ENCODE measurements at regions not wholly inside any gene's neighbourhood (a gene's known extent, or its start where the extent isn't known, plus 50 kb on each side); places are given as distances from the start of the nearest gene placed in this dataset.
"Not testable (repeated sequence)": the region's sequence is repeated elsewhere in the genome, so short reads cannot be mapped to it uniquely, and the experiment has no call there.

- H3K27me3 ChIP-seq (replicated peaks in 1 of 2; ENCODE audit: control insufficient read depth in 2 of 2, extremely low read depth in 1 of 2, insufficient read depth in 2 of 2, low read length in 1 of 2), result no peaks in the 10 kb centered on the region
- ChIA-PET POLR2A (no interaction called here), CTCF (interaction anchor here in 1 of 2 donors (0.7 kb wide), 1 partner anchor 9 kb away, joined by 3 read pairs; no protein-coding TSS in a partner anchor)
- 71% methylated on average over 1 of the region's 5 CpGs for WGBS (ENCODE audit: insufficient coverage)
- no peak overlapping the region for H3K27ac ChIP-seq (ENCODE audit: low read length)
- no peak for ATAC-seq (replicated peaks in 1 of 4)
- DNase-seq, result no peak
- no peaks in the 10 kb centered on the region for H3K36me3 ChIP-seq (ENCODE audit: control insufficient read depth in 2 of 2, extremely low read depth in 1 of 2, insufficient read depth in 1 of 2, low read length in 1 of 2)
- H3K4me3 ChIP-seq (ENCODE audit: control insufficient read depth in 1 of 2, extremely low read depth in 1 of 2, low read length in 1 of 2), result no peak overlapping the region
- no peak overlapping the region for H3K27ac Mint-ChIP-seq
- H3K4me1 Mint-ChIP-seq, result no peaks in the 10 kb centered on the region
- no peaks in the 10 kb centered on the region for H3K4me1 ChIP-seq (ENCODE audit: control insufficient read depth in 1 of 2, extremely low read depth in 1 of 2, insufficient read depth in 2 of 2, low read length in 2 of 2)
- no peaks in the 10 kb centered on the region for H3K36me3 Mint-ChIP-seq
- no peaks in the 10 kb centered on the region for H3K27me3 Mint-ChIP-seq
- H3K4me3 Mint-ChIP-seq, result no peak overlapping the region
- peaks cover 0 to 15% (median 10%) of the 10 kb centered on the region in 3 donors for H3K9me3 Mint-ChIP-seq
- no peaks in the 10 kb centered on the region for H3K9me3 ChIP-seq
Measured at GRCh38 chr5:60444661-60445360, 255.2 kb downstream of the DEPDC1B start.

DNA sequence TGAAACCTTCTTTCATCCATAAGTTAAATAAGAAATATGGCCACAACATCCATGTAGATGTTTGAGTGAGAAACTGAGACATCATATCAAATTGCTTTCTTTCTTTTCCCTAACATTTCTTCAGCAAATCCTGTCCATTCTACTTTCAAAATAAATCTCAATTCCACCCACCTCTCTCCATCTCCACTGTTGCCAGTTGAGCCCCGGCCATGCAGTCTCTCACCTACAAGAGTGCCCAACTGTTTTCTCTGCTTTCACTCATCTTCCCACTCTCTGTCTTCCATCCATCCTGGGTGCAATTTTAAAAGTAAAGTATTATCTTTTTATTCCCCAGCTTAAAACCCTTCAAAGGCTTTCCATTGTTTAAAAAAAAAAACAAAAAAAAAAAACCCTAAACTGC is 260.4 kb downstream of the DEPDC1B start:
- H3K9me3 ChIP-seq, result no peaks in the 10 kb centered on the region
- DNase-seq (no peak), ATAC-seq (replicated peaks in 1 of 4) (no peak)
- no peak overlapping the region for H3K4me3 ChIP-seq (ENCODE audit: control insufficient read depth in 1 of 2, extremely low read depth in 1 of 2, low read length in 1 of 2)
- Mint-ChIP-seq H3K9me3 (peaks cover 0 to 15% (median 11%) of the 10 kb centered on the region in 3 donors), H3K27me3 (no peaks in the 10 kb centered on the region), H3K4me3 (no peak overlapping the region), H3K4me1 (no peaks in the 10 kb centered on the region), H3K27ac (no peak overlapping the region), H3K36me3 (no peaks in the 10 kb centered on the region)
- ChIA-PET CTCF (no interaction called here), POLR2A (interaction anchor here in 1 of 2 donors (0.6 kb wide), 1 partner anchor 542 kb away, joined by 3 read pairs; no protein-coding TSS in a partner anchor)
- no peaks in the 10 kb centered on the region for H3K27me3 ChIP-seq (replicated peaks in 1 of 2; ENCODE audit: control insufficient read depth in 2 of 2, extremely low read depth in 1 of 2, insufficient read depth in 2 of 2, low read length in 1 of 2)
- H3K36me3 ChIP-seq (ENCODE audit: control insufficient read depth in 2 of 2, extremely low read depth in 1 of 2, insufficient read depth in 1 of 2, low read length in 1 of 2), result no peaks in the 10 kb centered on the region
- 67% methylated on average over 1 of the region's 1 CpG for WGBS (ENCODE audit: insufficient coverage)
- H3K4me1 ChIP-seq (ENCODE audit: control insufficient read depth in 1 of 2, extremely low read depth in 1 of 2, insufficient read depth in 2 of 2, low read length in 2 of 2), result no peaks in the 10 kb centered on the region
- no peak overlapping the region for H3K27ac ChIP-seq (ENCODE audit: low read length)

DNA sequence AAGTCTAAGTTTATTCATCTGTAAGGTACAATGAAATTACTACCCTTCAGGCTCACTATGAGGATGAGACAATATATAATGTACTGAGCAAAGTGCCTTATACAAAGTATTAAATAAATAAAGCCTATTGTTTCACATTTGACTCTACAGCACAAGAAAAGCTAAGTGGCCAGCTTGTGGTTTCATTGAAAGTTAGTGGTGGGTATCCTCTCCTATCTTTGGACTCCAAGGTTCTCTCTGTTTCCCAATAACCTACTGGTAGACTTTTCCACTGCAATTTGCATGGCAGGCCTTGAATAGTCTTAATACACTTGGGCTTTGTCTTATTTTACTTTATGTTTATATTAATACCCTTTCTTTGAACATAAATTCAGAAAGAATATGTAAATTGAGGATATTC is 262.7 kb downstream of the DEPDC1B start:
- ChIA-PET CTCF (no interaction called here), POLR2A (no interaction called here)
- DNase-seq (no peak), ATAC-seq (replicated peaks in 1 of 4) (no peak)
- no peak overlapping the region for H3K27ac Mint-ChIP-seq
- Histone ChIP-seq H3K9me3 (no peaks in the 10 kb centered on the region), H3K27me3 (replicated peaks in 1 of 2; ENCODE audit: control insufficient read depth in 2 of 2, extremely low read depth in 1 of 2, insufficient read depth in 2 of 2, low read length in 1 of 2) (no peaks in the 10 kb centered on the region), H3K4me3 (ENCODE audit: control insufficient read depth in 1 of 2, extremely low read depth in 1 of 2, low read length in 1 of 2) (no peak overlapping the region), H3K4me1 (ENCODE audit: control insufficient read depth in 1 of 2, extremely low read depth in 1 of 2, insufficient read depth in 2 of 2, low read length in 2 of 2) (no peaks in the 10 kb centered on the region), H3K36me3 (ENCODE audit: control insufficient read depth in 2 of 2, extremely low read depth in 1 of 2, insufficient read depth in 1 of 2, low read length in 1 of 2) (no peaks in the 10 kb centered on the region), H3K27ac (ENCODE audit: low read length) (no peak overlapping the region)
- H3K4me3 Mint-ChIP-seq, result no peak overlapping the region
- H3K27me3 Mint-ChIP-seq, result no peaks in the 10 kb centered on the region
- no peaks in the 10 kb centered on the region for H3K36me3 Mint-ChIP-seq
- H3K9me3 Mint-ChIP-seq, result peaks cover 4 to 14% (median 10%) of the 10 kb centered on the region in 3 donors
- H3K4me1 Mint-ChIP-seq, result no peaks in the 10 kb centered on the region

GRCh38 chr5:60436518-60436917 is 263.4 kb downstream of the DEPDC1B start:
- no peak for ATAC-seq (replicated peaks in 1 of 4)
- Mint-ChIP-seq H3K4me1 (no peaks in the 10 kb centered on the region), H3K27me3 (no peaks in the 10 kb centered on the region), H3K9me3 (peaks cover 4 to 17% (median 14%) of the 10 kb centered on the region in 3 donors), H3K36me3 (no peaks in the 10 kb centered on the region), H3K27ac (no peak overlapping the region), H3K4me3 (no peak overlapping the region)
- ChIA-PET CTCF (interaction anchor here in 1 of 2 donors (0.5 kb wide), 1 partner anchor 9 kb away, joined by 3 read pairs; no protein-coding TSS in a partner anchor), POLR2A (no interaction called here)
- Histone ChIP-seq H3K4me1 (ENCODE audit: control insufficient read depth in 1 of 2, extremely low read depth in 1 of 2, insufficient read depth in 2 of 2, low read length in 2 of 2) (no peaks in the 10 kb centered on the region), H3K4me3 (ENCODE audit: control insufficient read depth in 1 of 2, extremely low read depth in 1 of 2, low read length in 1 of 2) (no peak overlapping the region), H3K9me3 (no peaks in the 10 kb centered on the region), H3K27me3 (replicated peaks in 1 of 2; ENCODE audit: control insufficient read depth in 2 of 2, extremely low read depth in 1 of 2, insufficient read depth in 2 of 2, low read length in 1 of 2) (no peaks in the 10 kb centered on the region), H3K36me3 (ENCODE audit: control insufficient read depth in 2 of 2, extremely low read depth in 1 of 2, insufficient read depth in 1 of 2, low read length in 1 of 2) (no peaks in the 10 kb centered on the region), H3K27ac (ENCODE audit: low read length) (no peak overlapping the region)
- no CpG with 5 or more reads among the region's 2 CpGs for WGBS (ENCODE audit: insufficient coverage)
- no peak for DNase-seq

GRCh38 chr5:60435808-60436207 is 264.2 kb downstream of the DEPDC1B start:
- Histone ChIP-seq H3K4me1 (ENCODE audit: control insufficient read depth in 1 of 2, extremely low read depth in 1 of 2, insufficient read depth in 2 of 2, low read length in 2 of 2) (no peaks in the 10 kb centered on the region), H3K9me3 (no peaks in the 10 kb centered on the region), H3K27ac (ENCODE audit: low read length) (no peak overlapping the region), H3K36me3 (ENCODE audit: control insufficient read depth in 2 of 2, extremely low read depth in 1 of 2, insufficient read depth in 1 of 2, low read length in 1 of 2) (no peaks in the 10 kb centered on the region), H3K27me3 (replicated peaks in 1 of 2; ENCODE audit: control insufficient read depth in 2 of 2, extremely low read depth in 1 of 2, insufficient read depth in 2 of 2, low read length in 1 of 2) (no peaks in the 10 kb centered on the region), H3K4me3 (ENCODE audit: control insufficient read depth in 1 of 2, extremely low read depth in 1 of 2, low read length in 1 of 2) (no peak overlapping the region)
- no peaks in the 10 kb centered on the region for H3K36me3 Mint-ChIP-seq
- ChIA-PET CTCF (interaction anchor here in 1 of 2 donors (0.5 kb wide), 1 partner anchor 9 kb away, joined by 3 read pairs; no protein-coding TSS in a partner anchor), POLR2A (no interaction called here)
- no peak for ATAC-seq (replicated peaks in 1 of 4)
- no peaks in the 10 kb centered on the region for H3K4me1 Mint-ChIP-seq
- peaks cover 4 to 14% (median 14%) of the 10 kb centered on the region in 3 donors for H3K9me3 Mint-ChIP-seq
- no peak overlapping the region for H3K4me3 Mint-ChIP-seq
- H3K27me3 Mint-ChIP-seq, result no peaks in the 10 kb centered on the region
- DNase-seq, result no peak
- no peak overlapping the region for H3K27ac Mint-ChIP-seq

DNA sequence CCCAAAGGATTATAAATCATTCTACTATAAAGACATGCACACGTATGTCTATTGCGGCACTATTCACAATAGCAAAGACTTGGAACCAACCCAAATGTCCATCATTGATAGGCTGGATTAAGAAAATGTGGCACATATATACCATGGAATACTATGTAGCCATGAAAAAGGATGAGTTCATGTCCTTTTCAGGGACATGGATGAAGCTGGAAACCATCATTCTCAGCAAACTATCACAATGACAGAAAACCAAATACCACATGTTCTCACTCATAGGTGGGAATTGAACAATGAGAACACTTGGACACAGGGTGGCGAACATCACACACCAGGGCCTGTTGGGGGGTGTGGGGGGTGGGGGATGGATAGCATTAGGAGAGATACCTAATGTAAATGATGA is 273.8 kb downstream of the DEPDC1B start:
- ATAC-seq (replicated peaks in 1 of 4); H3K4me3 Mint-ChIP-seq; POLR2A ChIA-PET; H3K36me3 ChIP-seq (ENCODE audit: control insufficient read depth in 2 of 2, extremely low read depth in 1 of 2, insufficient read depth in 1 of 2, low read length in 1 of 2); H3K36me3 Mint-ChIP-seq; H3K9me3 ChIP-seq; H3K27ac ChIP-seq (ENCODE audit: low read length); H3K27me3 Mint-ChIP-seq; H3K27me3 ChIP-seq (replicated peaks in 1 of 2; ENCODE audit: control insufficient read depth in 2 of 2, extremely low read depth in 1 of 2, insufficient read depth in 2 of 2, low read length in 1 of 2); CTCF ChIA-PET; H3K4me1 ChIP-seq (ENCODE audit: control insufficient read depth in 1 of 2, extremely low read depth in 1 of 2, insufficient read depth in 2 of 2, low read length in 2 of 2); H3K27ac Mint-ChIP-seq; H3K4me1 Mint-ChIP-seq; DNase-seq; H3K4me3 ChIP-seq (ENCODE audit: control insufficient read depth in 1 of 2, extremely low read depth in 1 of 2, low read length in 1 of 2): not testable (repeated sequence)
- WGBS (ENCODE audit: insufficient coverage), result no CpG with 5 or more reads among the region's 3 CpGs
- H3K9me3 Mint-ChIP-seq, result peaks cover 15 to 24% (median 20%) of the 10 kb centered on the region in 3 donors

DNA sequence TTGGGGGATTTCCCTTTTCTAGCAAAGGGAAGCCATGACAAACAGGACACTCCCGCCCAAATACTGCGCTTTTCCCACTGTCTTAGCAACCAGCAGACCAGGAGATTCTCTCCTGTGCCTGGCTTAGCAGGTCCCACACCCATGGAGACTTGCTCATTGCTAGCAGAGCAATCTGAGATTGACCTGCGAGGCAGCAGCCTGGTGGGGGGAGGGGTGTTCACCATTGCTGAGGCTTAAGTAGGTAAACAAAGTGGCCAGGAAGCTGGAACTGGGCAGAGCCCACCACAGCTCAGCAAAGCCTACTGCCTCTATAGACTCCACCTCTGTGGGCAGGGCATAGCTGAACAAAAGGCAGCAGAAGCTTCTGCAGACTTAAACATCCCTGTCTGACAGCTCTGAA is 279.2 kb downstream of the DEPDC1B start:
- H3K27me3 Mint-ChIP-seq; ATAC-seq (replicated peaks in 1 of 4): not testable (repeated sequence)

More for the DNA sequence above, 279.2 kb downstream of the DEPDC1B start:
- H3K4me1 Mint-ChIP-seq; H3K27ac ChIP-seq (ENCODE audit: low read length); H3K4me1 ChIP-seq (ENCODE audit: control insufficient read depth in 1 of 2, extremely low read depth in 1 of 2, insufficient read depth in 2 of 2, low read length in 2 of 2); CTCF ChIA-PET; H3K4me3 ChIP-seq (ENCODE audit: control insufficient read depth in 1 of 2, extremely low read depth in 1 of 2, low read length in 1 of 2); POLR2A ChIA-PET; H3K27me3 ChIP-seq (replicated peaks in 1 of 2; ENCODE audit: control insufficient read depth in 2 of 2, extremely low read depth in 1 of 2, insufficient read depth in 2 of 2, low read length in 1 of 2); H3K27ac Mint-ChIP-seq; H3K9me3 ChIP-seq; DNase-seq; H3K4me3 Mint-ChIP-seq; H3K36me3 ChIP-seq (ENCODE audit: control insufficient read depth in 2 of 2, extremely low read depth in 1 of 2, insufficient read depth in 1 of 2, low read length in 1 of 2); H3K36me3 Mint-ChIP-seq: not testable (repeated sequence)
- WGBS (ENCODE audit: insufficient coverage), result 80% methylated on average over 1 of the region's 3 CpGs
- H3K9me3 Mint-ChIP-seq, result peaks cover 18 to 29% (median 21%) of the 10 kb centered on the region in 3 donors
